Motor neuron (in vitro differentiated cells): ENCODE measurements at regions not wholly inside any gene's neighbourhood (a gene's known extent, or its start where the extent isn't known, plus 50 kb on each side); places are given as distances from the start of the nearest gene placed in this dataset.
A peak's percentile ranks its signal among the peaks of the same experiment; 100 is the strongest.

ENCODE experiments used
- ATAC-seq, 8 experiments: fragments of 200-7000 bp; cut with Tn5 transposase; replicated peaks in 6 of 8; 2 replicates each; pipeline ENCODE4 v1.8.0; 2021; ENCODE audit warnings: mild to moderate bottlenecking in 8 of 8, moderate library complexity in 8 of 8
- H3K27ac ChIP-seq, 2 donors: fragments of 250-450 bp; sonication (Bioruptor Pico); 2 replicates each; pipeline ENCODE4 v1.9.0; 2021; ENCODE audit warnings: antibody characterized with exemption in 2 of 2, mild to moderate bottlenecking in 2 of 2, moderate library complexity in 1 of 2
- H3K4me1 ChIP-seq, 2 donors: fragments of 250-450 bp; sonication (Bioruptor Pico); replicated peaks in 1 of 2; 2 replicates each; pipeline ENCODE4 v1.6.1; 2021; ENCODE audit warnings: antibody characterized with exemption in 2 of 2, mild to moderate bottlenecking in 2 of 2, moderate library complexity in 1 of 2
- H3K4me3 ChIP-seq, 5 donors: fragments of 250-450 bp; sonication (Bioruptor Pico); 2 replicates each; pipeline ENCODE4 v1.9.0; 2021; ENCODE audit warnings: antibody characterized with exemption in 5 of 5, mild to moderate bottlenecking in 5 of 5, moderate library complexity in 4 of 5
- WGBS, 10 experiments: fragments of 450-650 bp; shearing (Covaris generic); methylation state at CpG; one replicate each; pipeline ENCODE4 v1.0.0; 2022; 5-methylcytosine and 5-hydroxymethylcytosine counted together
- in situ Hi-C, 9 experiments: fragments of 400-800 bp; cut with MboI; loops; one replicate each; pipeline ENCODE4 v1.15.0; 2021; ENCODE audit warnings: low sequenced_read_pairs in 9 of 9, low pct_unique_long_range_greater_than_20kb in 2 of 9; ENCODE audit not compliant: unreplicated experiment in 9 of 9

GRCh38 chr9:90307891-90308290 lies 334.7 kb downstream of the DIRAS2 start:
- in situ Hi-C loops, result no loop called here
- WGBS, 10 experiments, result 6 to 100% (median 68%) methylated on average over 1 to 4 of the region's 4 CpGs; no CpG with 5 or more reads in 2 of the 10 experiments
- H3K4me3 ChIP-seq, result no peak overlapping the region
- H3K27ac ChIP-seq, result peak overlapping the region in 1 of 2 donors; percentile 48
- peaks cover 16 to 26% of the 10 kb centered on the region in 2 donors for H3K4me1 ChIP-seq
- peak in 1 of 8 experiments; percentile 44 for ATAC-seq

- no peak for ATAC-seq
- Histone ChIP-seq H3K27ac (no peak overlapping the region), H3K4me1 (peaks cover 16 to 26% of the 10 kb centered on the region in 2 donors), H3K4me3 (no peak overlapping the region)
- WGBS, 10 experiments, result 0 to 68% (median 55%) methylated on average over 1 to 3 of the region's 4 CpGs; no CpG with 5 or more reads in 4 of the 10 experiments
- in situ Hi-C loops, result no loop called here
Measured at GRCh38 chr9:90308691-90309090, 333.9 kb downstream of the DIRAS2 start.

- ATAC-seq, result peak in 1 of 8 experiments; percentile 29
- WGBS, 10 experiments, result 0 to 100% (median 53%) methylated on average over 1 to 6 of the region's 7 CpGs; no CpG with 5 or more reads in 1 of the 10 experiments
- in situ Hi-C loops, result no loop called here
- peaks cover 16 to 26% of the 10 kb centered on the region in 2 donors for H3K4me1 ChIP-seq
- no peak overlapping the region for H3K27ac ChIP-seq
- H3K4me3 ChIP-seq, result no peak overlapping the region
Measured at GRCh38 chr9:90309809-90310520, 332.7 kb downstream of the DIRAS2 start.

GRCh38 chr9:90310521-90310876 lies 332.1 kb downstream of the DIRAS2 start:
- ATAC-seq, result no peak
- in situ Hi-C loops, result no loop called here

GRCh38 chr9:90311811-90312210 lies 330.8 kb downstream of the DIRAS2 start:
- H3K4me1 ChIP-seq, result peaks cover 16 to 23% of the 10 kb centered on the region in 2 donors
- in situ Hi-C loops, result no loop called here
- ATAC-seq, result no peak
- no peak overlapping the region for H3K4me3 ChIP-seq
- WGBS, 10 experiments, result 43 to 96% (median 84%) methylated on average over 1 to 7 of the region's 7 CpGs; no CpG with 5 or more reads in 1 of the 10 experiments
- H3K27ac ChIP-seq, result no peak overlapping the region

More at GRCh38 chr9:90310521-90310876, 332.1 kb downstream of the DIRAS2 start:
- Histone ChIP-seq H3K27ac (no peak overlapping the region), H3K4me3 (no peak overlapping the region), H3K4me1 (peaks cover 16 to 26% of the 10 kb centered on the region in 2 donors)
- 67 to 100% (median 100%) methylated on average over 1 of the region's 1 CpG; no CpG with 5 or more reads in 5 of the 10 experiments for WGBS, 10 experiments

- peak in 2 of 8 experiments; percentile 33 to 46 for ATAC-seq
- Histone ChIP-seq H3K27ac (no peak overlapping the region), H3K4me1 (peaks cover 4 to 6% of the 10 kb centered on the region in 2 donors), H3K4me3 (no peak overlapping the region)
- in situ Hi-C loops, result no loop called here
- WGBS, 10 experiments, result 0 to 86% (median 50%) methylated on average over 1 of the region's 1 CpG; no CpG with 5 or more reads in 1 of the 10 experiments
Measured at GRCh38 chr9:90322296-90322695, 320.3 kb downstream of the DIRAS2 start.

- 0 to 90% (median 77%) methylated on average over 1 to 6 of the region's 6 CpGs for WGBS, 10 experiments
- peak in 7 of 8 experiments; percentile 21 to 83 (median 70) for ATAC-seq
- Histone ChIP-seq H3K4me1 (peaks cover 4 to 6% of the 10 kb centered on the region in 2 donors), H3K4me3 (no peak overlapping the region), H3K27ac (no peak overlapping the region)
- in situ Hi-C loops, result no loop called here
Measured at GRCh38 chr9:90325913-90326653, 316.5 kb downstream of the DIRAS2 start.

- in situ Hi-C loops, result no loop called here
- Histone ChIP-seq H3K4me3 (no peak overlapping the region), H3K4me1 (peaks cover 12 to 13% of the 10 kb centered on the region in 2 donors), H3K27ac (no peak overlapping the region)
- 5 to 96% (median 71%) methylated on average over 3 of the region's 3 CpGs; no CpG with 5 or more reads in 3 of the 10 experiments for WGBS, 10 experiments
- ATAC-seq, result no peak
Measured at GRCh38 chr9:90330231-90330630, 312.4 kb downstream of the DIRAS2 start.

GRCh38 chr9:90331826-90332575 lies 310.6 kb downstream of the DIRAS2 start:
- ATAC-seq, result peak in 7 of 8 experiments; percentile 50 to 82 (median 65)
- whole genome bisulfite sequencing, 10 experiments, result 27 to 96% (median 86%) methylated on average over 1 to 8 of the region's 8 CpGs
- Histone ChIP-seq H3K27ac (no peak overlapping the region), H3K4me1 (peaks cover 7 to 8% of the 10 kb centered on the region in 2 donors), H3K4me3 (no peak overlapping the region)
- in situ Hi-C loops, result no loop called here

- WGBS, 10 experiments, result 10 to 95% (median 69%) methylated on average over 1 to 2 of the region's 2 CpGs
- ATAC-seq, result peak in 1 of 8 experiments; percentile 91
- in situ Hi-C loops, result no loop called here
- H3K4me1 ChIP-seq, result peaks cover 7 to 8% of the 10 kb centered on the region in 2 donors
- H3K4me3 ChIP-seq, result no peak overlapping the region
- no peak overlapping the region for H3K27ac ChIP-seq
Measured at GRCh38 chr9:90333226-90333625, 309.4 kb downstream of the DIRAS2 start.

GRCh38 chr9:90340421-90340820 lies 302.2 kb downstream of the DIRAS2 start:
- Histone ChIP-seq H3K4me1 (peaks cover 6 to 19% of the 10 kb centered on the region in 2 donors), H3K4me3 (no peak overlapping the region), H3K27ac (no peak overlapping the region)
- in situ Hi-C loops, result no loop called here
- ATAC-seq, result peak in 5 of 8 experiments; percentile 50 to 80 (median 68)

- ATAC-seq, result no peak
- in situ Hi-C loops, result no loop called here
- H3K4me3 ChIP-seq, result no peak overlapping the region
- peaks cover 10 to 19% of the 10 kb centered on the region in 2 donors for H3K4me1 ChIP-seq
- peak overlapping the region in 1 of 2 donors; percentile 12 for H3K27ac ChIP-seq
- WGBS, 10 experiments, result 21 to 100% (median 79%) methylated on average over 1 to 4 of the region's 4 CpGs
Measured at GRCh38 chr9:90342607-90343006, 300.0 kb downstream of the DIRAS2 start.

- WGBS, 10 experiments, result 12 to 94% (median 39%) methylated on average over 1 to 3 of the region's 3 CpGs; no CpG with 5 or more reads in 3 of the 10 experiments
- Histone ChIP-seq H3K4me1 (peaks cover 10 to 19% of the 10 kb centered on the region in 2 donors), H3K27ac (peak overlapping the region in 1 of 2 donors; percentile 50), H3K4me3 (no peak overlapping the region)
- in situ Hi-C loops, result no loop called here
- ATAC-seq, result peak in 7 of 8 experiments; percentile 20 to 49 (median 42)
Measured at GRCh38 chr9:90343366-90343765, 299.3 kb downstream of the DIRAS2 start.
